DOHH2 (cell line): ENCODE measurements at regions not wholly inside any gene's neighbourhood (a gene's known extent, or its start where the extent isn't known, plus 50 kb on each side); places are given as distances from the start of the nearest gene placed in this dataset.

Experiments used
- EZH2phosphoT487 ChIP-seq: fragments of 200-600 bp; sonication (generic); IDR thresholded peaks from 2 replicates; pipeline ENCODE4 v1.6.1; 2017; ENCODE audit warnings: borderline replicate concordance, mild to moderate bottlenecking, antibody characterized with exemption, low read length, moderate library complexity, mixed read lengths
- TF ChIP-seq, protein P1 (sequence below): fragments of 200-600 bp; sonication (generic); IDR thresholded peaks from one replicate; pipeline ENCODE4 v1.5.1; 2014; ENCODE audit warnings: antibody characterized with exemption, mild to moderate bottlenecking, low read depth, low read length; ENCODE audit not compliant: poor library complexity, severe bottlenecking

- TF ChIP-seq, protein P1, sequence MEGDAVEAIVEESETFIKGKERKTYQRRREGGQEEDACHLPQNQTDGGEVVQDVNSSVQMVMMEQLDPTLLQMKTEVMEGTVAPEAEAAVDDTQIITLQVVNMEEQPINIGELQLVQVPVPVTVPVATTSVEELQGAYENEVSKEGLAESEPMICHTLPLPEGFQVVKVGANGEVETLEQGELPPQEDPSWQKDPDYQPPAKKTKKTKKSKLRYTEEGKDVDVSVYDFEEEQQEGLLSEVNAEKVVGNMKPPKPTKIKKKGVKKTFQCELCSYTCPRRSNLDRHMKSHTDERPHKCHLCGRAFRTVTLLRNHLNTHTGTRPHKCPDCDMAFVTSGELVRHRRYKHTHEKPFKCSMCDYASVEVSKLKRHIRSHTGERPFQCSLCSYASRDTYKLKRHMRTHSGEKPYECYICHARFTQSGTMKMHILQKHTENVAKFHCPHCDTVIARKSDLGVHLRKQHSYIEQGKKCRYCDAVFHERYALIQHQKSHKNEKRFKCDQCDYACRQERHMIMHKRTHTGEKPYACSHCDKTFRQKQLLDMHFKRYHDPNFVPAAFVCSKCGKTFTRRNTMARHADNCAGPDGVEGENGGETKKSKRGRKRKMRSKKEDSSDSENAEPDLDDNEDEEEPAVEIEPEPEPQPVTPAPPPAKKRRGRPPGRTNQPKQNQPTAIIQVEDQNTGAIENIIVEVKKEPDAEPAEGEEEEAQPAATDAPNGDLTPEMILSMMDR: no peak
- no peak for TF ChIP-seq EZH2phosphoT487
Observed at GRCh38 chr4:3361896-3362295, 69.1 kb downstream of the RGS12 start.
